Karpas-422 (cell line): ENCODE measurements at regions not wholly inside any gene's neighbourhood (a gene's known extent, or its start where the extent isn't known, plus 50 kb on each side); places are given as distances from the start of the nearest gene placed in this dataset.
"Not testable (repeated sequence)": the region's sequence is repeated elsewhere in the genome, so short reads cannot be mapped to it uniquely, and the experiment has no call there.

Experiments used
- DNase-seq: peaks from one replicate; pipeline ENCODE4 v3.0.0-alpha.2; 2015
- H2AFZ ChIP-seq: fragments of 200-600 bp; sonication (generic); 2 replicates; pipeline ENCODE4 v1.6.1; 2014; ENCODE audit warnings: antibody characterized with exemption, low read length, mixed read lengths
- H3K27ac ChIP-seq: fragments of 200-600 bp; sonication (generic); 2 replicates; pipeline ENCODE4 v1.5.1; 2014; ENCODE audit warnings: mild to moderate bottlenecking, low read length, moderate library complexity
- H3K27me3 ChIP-seq: fragments of 200-600 bp; sonication (generic); 2 replicates; pipeline ENCODE4 v1.6.1; 2014; ENCODE audit warnings: low read length, mixed read lengths
- H3K36me3 ChIP-seq: fragments of 200-600 bp; sonication (generic); 2 replicates; pipeline ENCODE4 v1.6.1; 2014; ENCODE audit warnings: low read length, mixed read lengths; ENCODE audit not compliant: insufficient read depth
- H3K4me1 ChIP-seq: fragments of 200-600 bp; sonication (generic); 2 replicates; pipeline ENCODE4 v1.6.1; 2014; ENCODE audit warnings: mild to moderate bottlenecking, low read length, mixed read lengths
- H3K4me2 ChIP-seq: fragments of 200-600 bp; sonication (generic); 2 replicates; pipeline ENCODE4 v1.6.1; 2014; ENCODE audit warnings: low read length, low read depth, mild to moderate bottlenecking; ENCODE audit not compliant: poor library complexity, severe bottlenecking
- H3K4me3 ChIP-seq: fragments of 200-600 bp; sonication (generic); 2 replicates; pipeline ENCODE4 v1.5.1; 2014; ENCODE audit warnings: mild to moderate bottlenecking, antibody characterized with exemption, low read length, mixed read lengths
- H3K79me2 ChIP-seq: fragments of 200-600 bp; sonication (generic); 2 replicates; pipeline ENCODE4 v1.6.1; 2014; ENCODE audit warnings: mild to moderate bottlenecking, low read length, mixed read lengths
- H3K9ac ChIP-seq: fragments of 200-600 bp; sonication (generic); 2 replicates; pipeline ENCODE4 v1.6.0; 2014; ENCODE audit warnings: low read length
- H3K9me2 ChIP-seq: fragments of 200-600 bp; sonication (generic), shearing (Covaris generic); replicated peaks from 2 replicates; pipeline ENCODE4 v1.6.0; 2014; ENCODE audit warnings: mild to moderate bottlenecking, low read length, moderate library complexity; ENCODE audit not compliant: insufficient read depth
- H3K9me3 ChIP-seq: fragments of 300-700, 200-600 bp; sonication (generic); 2 replicates; pipeline ENCODE4 v1.6.1; 2014; ENCODE audit warnings: low read length, mixed read lengths
- H4K20me1 ChIP-seq: fragments of 200-600 bp; sonication (generic); 2 replicates; pipeline ENCODE4 v1.6.1; 2014; ENCODE audit warnings: mild to moderate bottlenecking, antibody characterized with exemption, low read length, low read depth; ENCODE audit not compliant: insufficient read depth

GRCh38 chr5:118126159-118126558 lies 862.2 kb downstream of the DTWD2 start:
- H3K79me2 ChIP-seq, result no peaks in the 10 kb centered on the region
- no peaks in the 10 kb centered on the region for H3K36me3 ChIP-seq
- no peaks in the 10 kb centered on the region for H3K27me3 ChIP-seq
- no peak overlapping the region for H3K27ac ChIP-seq
- H3K9me3 ChIP-seq, result peaks cover 4% of the 10 kb centered on the region
- no peaks in the 10 kb centered on the region for H3K9me2 ChIP-seq
- DNase-seq, result no peak
- no peak overlapping the region for H3K9ac ChIP-seq
- H3K4me3 ChIP-seq, result no peak overlapping the region
- no peaks in the 10 kb centered on the region for H4K20me1 ChIP-seq
- no peak overlapping the region for H2AFZ ChIP-seq
- H3K4me1 ChIP-seq, result no peaks in the 10 kb centered on the region
- no peak overlapping the region for H3K4me2 ChIP-seq

- no peak overlapping the region for H3K4me2 ChIP-seq
- H3K9me3 ChIP-seq, result peaks cover 4% of the 10 kb centered on the region
- H3K27me3 ChIP-seq, result no peaks in the 10 kb centered on the region
- H3K9me2 ChIP-seq, result no peaks in the 10 kb centered on the region
- H3K9ac ChIP-seq, result no peak overlapping the region
- H4K20me1 ChIP-seq, result no peaks in the 10 kb centered on the region
- no peak overlapping the region for H2AFZ ChIP-seq
- H3K79me2 ChIP-seq, result no peaks in the 10 kb centered on the region
- H3K4me3 ChIP-seq, result no peak overlapping the region
- H3K36me3 ChIP-seq, result no peaks in the 10 kb centered on the region
- DNase-seq, result no peak
- no peaks in the 10 kb centered on the region for H3K4me1 ChIP-seq
- H3K27ac ChIP-seq, result no peak overlapping the region
Observed at GRCh38 chr5:118125687-118126086, 862.7 kb downstream of the DTWD2 start.

GRCh38 chr5:118121258-118121657 lies 867.1 kb downstream of the DTWD2 start:
- no peak overlapping the region for H3K4me2 ChIP-seq
- no peaks in the 10 kb centered on the region for H3K36me3 ChIP-seq
- peaks cover 4% of the 10 kb centered on the region for H3K9me3 ChIP-seq
- no peaks in the 10 kb centered on the region for H3K9me2 ChIP-seq
- no peak overlapping the region for H3K4me3 ChIP-seq
- no peaks in the 10 kb centered on the region for H3K79me2 ChIP-seq
- no peaks in the 10 kb centered on the region for H3K27me3 ChIP-seq
- no peaks in the 10 kb centered on the region for H4K20me1 ChIP-seq
- no peak overlapping the region for H3K9ac ChIP-seq
- no peak for DNase-seq
- no peak overlapping the region for H3K27ac ChIP-seq
- H3K4me1 ChIP-seq, result no peaks in the 10 kb centered on the region
- H2AFZ ChIP-seq, result no peak overlapping the region

- H3K4me1 ChIP-seq, result no peaks in the 10 kb centered on the region
- H3K27ac ChIP-seq, result no peak overlapping the region
- no peak overlapping the region for H3K4me3 ChIP-seq
- no peaks in the 10 kb centered on the region for H4K20me1 ChIP-seq
- H3K9me2 ChIP-seq, result no peaks in the 10 kb centered on the region
- H3K36me3 ChIP-seq, result no peaks in the 10 kb centered on the region
- H2AFZ ChIP-seq, result no peak overlapping the region
- DNase-seq, result no peak
- H3K9ac ChIP-seq, result no peak overlapping the region
- no peaks in the 10 kb centered on the region for H3K27me3 ChIP-seq
- no peak overlapping the region for H3K4me2 ChIP-seq
- H3K9me3 ChIP-seq, result no peaks in the 10 kb centered on the region; the same call in 1 of the 2 replicates
- no peaks in the 10 kb centered on the region for H3K79me2 ChIP-seq
Observed at GRCh38 chr5:118115791-118116190, 872.6 kb downstream of the DTWD2 start.

GRCh38 chr5:118111956-118112355 lies 876.4 kb downstream of the DTWD2 start:
- Histone ChIP-seq H2AFZ (no peak overlapping the region), H3K9me2 (no peaks in the 10 kb centered on the region), H4K20me1 (no peaks in the 10 kb centered on the region), H3K4me3 (no peak overlapping the region), H3K9me3 (no peaks in the 10 kb centered on the region; the same call in 1 of the 2 replicates), H3K4me2 (no peak overlapping the region), H3K36me3 (no peaks in the 10 kb centered on the region), H3K27me3 (no peaks in the 10 kb centered on the region), H3K9ac (no peak overlapping the region), H3K27ac (no peak overlapping the region), H3K4me1 (no peaks in the 10 kb centered on the region), H3K79me2 (no peaks in the 10 kb centered on the region)
- no peak for DNase-seq

GRCh38 chr5:118107246-118107645 lies 881.1 kb downstream of the DTWD2 start:
- H3K9me3 ChIP-seq, H3K9me2 ChIP-seq, H4K20me1 ChIP-seq, H3K4me3 ChIP-seq, H3K36me3 ChIP-seq, H2AFZ ChIP-seq, H3K27me3 ChIP-seq, H3K4me2 ChIP-seq, H3K27ac ChIP-seq, H3K79me2 ChIP-seq, DNase-seq, H3K4me1 ChIP-seq, H3K9ac ChIP-seq: not testable (repeated sequence)

- H3K4me3 ChIP-seq, result no peak overlapping the region
- H2AFZ ChIP-seq, result no peak overlapping the region
- no peaks in the 10 kb centered on the region for H3K4me1 ChIP-seq
- no peak overlapping the region for H3K4me2 ChIP-seq
- no peaks in the 10 kb centered on the region for H3K27me3 ChIP-seq
- no peaks in the 10 kb centered on the region for H3K36me3 ChIP-seq
- DNase-seq, result no peak
- H3K27ac ChIP-seq, result no peak overlapping the region
- no peaks in the 10 kb centered on the region for H3K79me2 ChIP-seq
- H3K9ac ChIP-seq, result no peak overlapping the region
- no peaks in the 10 kb centered on the region for H4K20me1 ChIP-seq
- H3K9me3 ChIP-seq, result no peaks in the 10 kb centered on the region; the same call in 1 of the 2 replicates
- no peaks in the 10 kb centered on the region; the same call in 1 of the 2 replicates for H3K9me2 ChIP-seq
Observed at GRCh38 chr5:118098716-118099115, 889.6 kb downstream of the DTWD2 start.

GRCh38 chr5:118095115-118095514 lies 893.2 kb downstream of the DTWD2 start:
- Histone ChIP-seq H3K4me1 (no peaks in the 10 kb centered on the region), H3K27me3 (no peaks in the 10 kb centered on the region), H3K4me2 (no peak overlapping the region), H4K20me1 (no peaks in the 10 kb centered on the region), H3K27ac (no peak overlapping the region), H3K9ac (no peak overlapping the region), H3K9me2 (no peaks in the 10 kb centered on the region), H2AFZ (no peak overlapping the region), H3K9me3 (peaks cover 2% of the 10 kb centered on the region; the same call in 1 of the 2 replicates), H3K4me3 (no peak overlapping the region), H3K79me2 (no peaks in the 10 kb centered on the region), H3K36me3 (no peaks in the 10 kb centered on the region)
- no peak for DNase-seq

GRCh38 chr5:118088448-118088847 lies 899.9 kb downstream of the DTWD2 start:
- H3K4me3 ChIP-seq, result no peak overlapping the region
- H3K9me2 ChIP-seq, result no peaks in the 10 kb centered on the region

More at GRCh38 chr5:118088448-118088847, 899.9 kb downstream of the DTWD2 start:
- Histone ChIP-seq H2AFZ (no peak overlapping the region), H4K20me1 (no peaks in the 10 kb centered on the region), H3K27ac (no peak overlapping the region), H3K36me3 (no peaks in the 10 kb centered on the region), H3K9me3 (peaks cover 11% of the 10 kb centered on the region), H3K27me3 (no peaks in the 10 kb centered on the region), H3K9ac (no peak overlapping the region), H3K4me1 (no peaks in the 10 kb centered on the region), H3K79me2 (no peaks in the 10 kb centered on the region), H3K4me2 (no peak overlapping the region)
- no peak for DNase-seq
